CD4-positive, alpha-beta T cell treated with Interleukin-10 for 1 hour (primary cell): ENCODE measurements at regions not wholly inside any gene's neighbourhood (a gene's known extent, or its start where the extent isn't known, plus 50 kb on each side); places are given as distances from the start of the nearest gene placed in this dataset.
"Not testable (repeated sequence)": the region's sequence is repeated elsewhere in the genome, so short reads cannot be mapped to it uniquely, and the experiment has no call there.

ENCODE experiments used
- DNase-seq: peaks from one replicate; pipeline ENCODE4 v3.0.0-alpha.2; 2020

- no peak for DNase-seq
Observed at GRCh38 chr3:73828348-73828747, 203.6 kb upstream of the PDZRN3 start.

- DNase-seq = no peak
Observed at GRCh38 chr3:73827725-73828211, 203.0 kb upstream of the PDZRN3 start.

DNA sequence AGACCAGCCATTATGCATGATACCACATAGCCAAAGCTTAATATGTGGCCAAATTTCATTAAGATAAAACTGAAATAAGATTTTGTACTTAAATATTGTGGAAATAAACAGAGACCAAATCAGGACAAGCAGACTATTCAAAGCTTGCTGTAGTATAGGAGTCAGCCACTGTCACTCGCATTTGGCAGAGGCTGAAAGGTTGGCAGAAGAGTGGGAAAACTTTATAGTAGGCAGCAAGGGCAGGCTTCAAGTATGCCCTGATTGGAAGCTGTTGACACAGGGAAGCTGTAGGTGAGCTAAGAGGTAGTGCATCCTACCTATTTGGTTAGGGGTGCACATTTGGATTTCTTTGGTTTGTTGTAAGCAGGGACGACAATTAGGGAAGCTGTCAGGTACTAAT, 202.5 kb upstream of the PDZRN3 start:
- no peak for DNase-seq

DNA sequence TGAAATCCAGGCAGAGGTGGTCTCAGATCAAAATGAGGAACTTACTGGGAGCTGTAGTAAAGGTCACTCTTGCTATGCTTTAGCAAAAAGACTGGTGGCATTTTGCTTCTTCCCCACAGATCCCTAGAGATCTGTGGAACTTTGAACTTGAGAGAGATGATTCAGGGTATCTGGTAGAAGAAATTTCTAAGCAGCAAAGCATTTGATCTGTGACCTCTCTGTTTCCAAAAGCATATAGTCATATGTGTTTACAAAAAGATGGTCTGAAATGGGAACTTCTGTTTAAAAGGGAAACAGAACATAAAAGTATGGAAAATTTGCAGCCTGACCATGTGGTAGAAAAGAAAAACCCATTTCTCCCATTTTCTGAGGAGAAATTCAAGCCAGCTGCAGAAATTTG, 196.2 kb upstream of the PDZRN3 start:
- DNase-seq = not testable (repeated sequence)

- no peak for DNase-seq
Observed at GRCh38 chr3:73820431-73820830, 195.7 kb upstream of the PDZRN3 start.

- DNase-seq = no peak
Observed at GRCh38 chr3:73815966-73816365, 191.2 kb upstream of the PDZRN3 start.

- DNase-seq = no peak
Observed at GRCh38 chr3:73813692-73814292, 189.1 kb upstream of the PDZRN3 start.

DNA sequence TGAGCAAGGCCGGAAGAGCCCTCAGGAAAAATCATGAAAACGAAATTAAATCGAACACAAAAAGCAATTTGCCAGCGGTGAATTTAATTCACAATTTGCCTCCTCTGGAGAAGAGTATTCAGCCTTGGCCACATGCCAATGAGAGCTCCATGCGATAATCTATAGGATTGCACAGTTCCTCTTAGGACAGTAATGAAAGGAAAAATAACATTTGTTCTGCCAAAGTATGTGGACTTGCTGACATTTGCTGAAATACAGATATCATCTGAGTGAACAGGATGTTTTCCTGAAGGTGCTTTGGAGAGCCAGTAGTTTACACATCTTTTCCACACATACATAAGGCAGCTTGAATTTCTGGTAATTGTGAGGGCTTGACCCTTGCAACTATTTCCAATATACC, 188.6 kb upstream of the PDZRN3 start:
- no peak for DNase-seq

GRCh38 chr3:73812054-73812453, 187.3 kb upstream of the PDZRN3 start:
- DNase-seq = no peak

DNA sequence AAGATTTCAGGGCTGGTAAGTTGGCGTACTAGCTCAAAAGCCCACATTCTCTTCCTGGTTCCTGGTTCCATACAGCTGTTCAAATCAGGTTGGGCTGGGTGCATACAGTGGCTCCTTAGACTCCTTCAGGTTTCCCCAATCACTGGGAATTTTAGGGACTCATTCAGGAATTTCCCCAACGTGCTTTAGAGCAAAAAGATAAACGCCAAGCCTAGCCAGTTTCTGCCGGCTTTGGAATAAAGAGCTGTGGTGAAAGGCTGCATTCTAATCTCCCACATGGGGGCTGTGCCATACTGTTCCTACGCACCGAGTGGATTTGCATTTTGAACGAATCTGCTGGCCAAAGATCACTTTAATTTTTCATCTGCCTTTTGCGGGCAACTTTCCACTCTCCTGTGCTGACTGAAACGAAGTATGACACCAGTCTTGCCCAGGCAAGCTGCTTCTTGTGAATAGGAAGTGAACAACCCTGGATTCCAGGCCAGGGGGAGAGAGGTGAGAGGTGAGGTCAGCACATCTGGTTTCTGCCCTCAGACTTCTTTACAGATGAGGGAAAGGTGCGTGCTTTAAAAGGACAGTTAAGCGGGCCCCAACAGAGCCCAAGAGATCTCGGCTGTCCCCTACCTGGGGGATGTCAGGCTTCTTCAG, 184.2 kb upstream of the PDZRN3 start:
- DNase-seq = no peak

DNA sequence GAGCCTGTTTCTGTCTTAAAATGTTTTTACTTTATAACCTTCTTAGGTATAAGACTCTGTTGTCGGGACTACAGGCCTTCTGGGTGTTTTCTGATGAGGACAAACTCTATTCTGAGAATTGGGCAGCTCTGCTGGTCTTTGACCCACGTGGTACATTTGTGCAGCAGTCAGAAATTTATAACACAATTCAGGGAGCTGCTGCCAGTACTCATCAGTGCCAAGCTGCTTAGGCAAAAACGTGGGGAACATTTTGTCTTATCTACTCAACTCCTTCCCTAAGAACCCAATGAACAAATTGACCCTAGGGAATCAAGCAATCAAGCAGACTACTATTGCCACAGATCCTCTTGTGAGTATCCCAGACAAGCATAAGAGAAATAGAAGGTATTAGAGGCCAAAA, 180.7 kb upstream of the PDZRN3 start:
- DNase-seq = no peak

GRCh38 chr3:73804204-73804603, 179.5 kb upstream of the PDZRN3 start:
- no peak for DNase-seq

GRCh38 chr3:73801444-73801843, 176.7 kb upstream of the PDZRN3 start:
- DNase-seq = no peak

- no peak for DNase-seq
Observed at GRCh38 chr3:73797311-73797710, 172.6 kb upstream of the PDZRN3 start.

GRCh38 chr3:73796382-73796781, 171.6 kb upstream of the PDZRN3 start:
- DNase-seq = no peak

GRCh38 chr3:73791356-73791755, 166.6 kb upstream of the PDZRN3 start:
- DNase-seq = no peak

DNA sequence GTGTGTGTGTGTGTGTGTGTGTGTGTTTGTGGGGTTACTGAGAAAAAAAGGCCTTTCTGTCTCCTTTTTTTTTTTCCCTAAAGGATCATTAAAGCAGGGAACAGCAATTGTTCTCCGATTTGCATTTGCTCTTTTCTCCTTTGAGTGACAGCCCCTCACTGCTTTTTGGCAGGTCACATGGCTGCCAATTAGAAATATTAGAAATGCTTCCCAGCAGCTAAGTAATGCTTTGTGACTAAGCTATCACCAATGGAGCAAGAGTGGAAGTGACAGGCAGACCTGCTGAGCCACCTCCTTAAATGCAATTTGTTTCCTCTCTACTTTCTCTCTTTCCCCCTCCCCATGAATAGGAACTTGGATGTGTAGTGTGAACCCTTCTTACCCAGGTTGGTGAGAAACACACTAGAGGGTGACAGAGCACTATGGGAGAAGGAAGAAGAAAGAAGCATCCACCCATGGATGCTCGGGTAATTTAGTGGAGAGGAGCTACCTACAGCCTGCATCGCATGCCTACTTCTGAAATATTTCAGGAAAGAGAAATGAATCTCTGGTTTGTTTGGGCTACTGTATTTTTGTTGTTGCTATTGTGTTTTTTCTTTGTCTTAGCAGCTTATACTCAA, 165.2 kb upstream of the PDZRN3 start:
- DNase-seq = no peak

GRCh38 chr3:73787620-73788019, 162.9 kb upstream of the PDZRN3 start:
- no peak for DNase-seq

DNA sequence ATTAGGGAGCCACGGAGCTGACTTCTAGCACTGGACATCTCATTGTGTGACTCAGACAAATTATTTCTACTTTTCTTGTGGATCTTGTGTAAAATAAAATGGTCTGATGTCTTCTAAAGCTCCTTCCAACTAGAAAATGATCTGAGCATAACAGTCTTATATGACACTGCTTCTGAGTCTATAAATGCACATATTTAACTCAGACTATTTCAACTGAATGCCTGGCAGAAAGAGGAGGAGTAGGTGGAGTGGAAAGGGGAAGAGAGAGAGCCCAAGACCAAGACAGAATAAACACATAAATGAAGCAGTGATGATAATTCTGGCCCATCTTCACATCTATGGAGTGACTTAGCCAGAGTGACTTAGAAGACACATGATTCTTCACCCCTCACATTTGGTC, 162.3 kb upstream of the PDZRN3 start:
- no peak for DNase-seq

DNA sequence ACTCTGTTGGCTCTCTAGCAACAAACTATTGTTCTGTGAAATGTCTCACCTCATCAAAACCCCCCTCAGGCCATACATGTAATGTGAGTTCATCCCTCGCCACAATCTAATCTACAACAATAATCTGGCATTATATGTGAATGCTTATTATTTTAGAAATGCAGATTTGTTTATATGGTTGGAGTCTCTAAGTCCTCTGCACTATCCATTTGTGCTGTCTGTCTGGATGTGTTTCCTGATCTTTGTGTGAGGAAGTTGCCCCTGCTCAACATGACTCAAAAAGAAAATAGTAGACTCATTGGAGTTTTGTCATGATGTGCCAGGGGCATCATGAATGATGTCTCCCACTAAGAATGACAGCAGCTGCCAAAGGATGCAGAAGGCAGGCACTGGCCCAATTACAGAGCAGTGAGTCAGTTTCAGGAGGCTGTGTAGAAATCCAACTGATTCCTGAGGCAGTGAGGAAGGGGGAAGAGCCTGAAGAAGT, 161.6 kb upstream of the PDZRN3 start:
- DNase-seq = no peak

GRCh38 chr3:73784686-73785392, 160.1 kb upstream of the PDZRN3 start:
- DNase-seq = no peak

- DNase-seq = no peak
Observed at GRCh38 chr3:73783811-73784210, 159.1 kb upstream of the PDZRN3 start.

GRCh38 chr3:73781541-73781940, 156.8 kb upstream of the PDZRN3 start:
- DNase-seq = no peak

DNA sequence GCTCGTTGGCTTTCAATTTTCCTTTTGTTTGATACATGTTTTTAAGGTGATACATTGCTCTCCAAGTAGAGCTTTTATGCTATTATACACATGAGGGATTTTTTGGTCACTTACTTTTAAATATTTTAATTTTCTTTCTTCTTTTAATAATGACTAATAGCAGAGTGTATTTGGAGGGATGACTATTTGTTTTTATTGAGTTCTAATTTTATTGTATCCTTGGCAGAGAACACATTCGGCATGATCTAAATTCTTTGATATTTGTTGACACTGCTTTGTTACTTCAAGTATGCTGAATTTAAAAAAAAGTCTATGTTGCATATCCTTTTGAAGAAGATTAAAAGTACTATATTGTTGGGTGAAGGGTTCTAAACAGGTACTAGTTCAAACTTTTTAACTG, 149.9 kb upstream of the PDZRN3 start:
- no peak for DNase-seq
